ENCODE measurements at regions not wholly inside any gene's neighbourhood (a gene's known extent, or its start where the extent isn't known, plus 50 kb on each side); places are given as distances from the start of the nearest gene placed in this dataset.
"Not testable (repeated sequence)": the region's sequence is repeated elsewhere in the genome, so short reads cannot be mapped to it uniquely, and the experiment has no call there.

GRCh38 chr18:71223486-71223885, 934.6 kb downstream of the SOCS6 start:
- no peak for TF ChIP-seq CTCF (IDR thresholded peaks at IDR 0.05; ENCODE audit: low read depth, low read length, missing control alignments)
- DNase-seq (ENCODE audit: low read depth): no peak
- H3K4me3 ChIP-seq (ENCODE audit: low read depth, low read length): no peak overlapping the region

- no peak overlapping the region for H3K4me3 ChIP-seq (ENCODE audit: low read depth, low read length)
- TF ChIP-seq CTCF (IDR thresholded peaks at IDR 0.05; ENCODE audit: low read depth, low read length, missing control alignments): no peak
- DNase-seq (ENCODE audit: low read depth): no peak
Measured at GRCh38 chr18:71221405-71221804, 932.6 kb downstream of the SOCS6 start.

GRCh38 chr18:71212739-71213138, 923.9 kb downstream of the SOCS6 start:
- H3K4me3 ChIP-seq (ENCODE audit: low read depth, low read length): not testable (repeated sequence)

GRCh38 chr18:71212222-71212621, 923.4 kb downstream of the SOCS6 start:
- TF ChIP-seq CTCF (IDR thresholded peaks at IDR 0.05; ENCODE audit: low read depth, low read length, missing control alignments): no peak
- DNase-seq (ENCODE audit: low read depth): no peak
- H3K4me3 ChIP-seq (ENCODE audit: low read depth, low read length): no peak overlapping the region

More at GRCh38 chr18:71212739-71213138, 923.9 kb downstream of the SOCS6 start:
- DNase-seq (ENCODE audit: low read depth): not testable (repeated sequence)

GRCh38 chr18:71209944-71210343, 921.1 kb downstream of the SOCS6 start:
- no peak overlapping the region for H3K4me3 ChIP-seq (ENCODE audit: low read depth, low read length)
- TF ChIP-seq CTCF (IDR thresholded peaks at IDR 0.05; ENCODE audit: low read depth, low read length, missing control alignments): no peak
- no peak for DNase-seq (ENCODE audit: low read depth)

- no peak for DNase-seq (ENCODE audit: low read depth)
- no peak overlapping the region for H3K4me3 ChIP-seq (ENCODE audit: low read depth, low read length)
Measured at GRCh38 chr18:71194438-71194837, 905.6 kb downstream of the SOCS6 start.

GRCh38 chr18:71189581-71189980, 900.7 kb downstream of the SOCS6 start:
- no peak for TF ChIP-seq CTCF (IDR thresholded peaks at IDR 0.05; ENCODE audit: low read depth, low read length, missing control alignments)
- no peak for DNase-seq (ENCODE audit: low read depth)

More at GRCh38 chr18:71194438-71194837, 905.6 kb downstream of the SOCS6 start:
- no peak for TF ChIP-seq CTCF (IDR thresholded peaks at IDR 0.05; ENCODE audit: low read depth, low read length, missing control alignments)

More at GRCh38 chr18:71189581-71189980, 900.7 kb downstream of the SOCS6 start:
- no peak overlapping the region for H3K4me3 ChIP-seq (ENCODE audit: low read depth, low read length)
